ENCODE measurements at regions not wholly inside any gene's neighbourhood (a gene's known extent, or its start where the extent isn't known, plus 50 kb on each side); places are given as distances from the start of the nearest gene placed in this dataset.
A peak's percentile ranks its signal among the peaks of the same experiment; 100 is the strongest.

DNA sequence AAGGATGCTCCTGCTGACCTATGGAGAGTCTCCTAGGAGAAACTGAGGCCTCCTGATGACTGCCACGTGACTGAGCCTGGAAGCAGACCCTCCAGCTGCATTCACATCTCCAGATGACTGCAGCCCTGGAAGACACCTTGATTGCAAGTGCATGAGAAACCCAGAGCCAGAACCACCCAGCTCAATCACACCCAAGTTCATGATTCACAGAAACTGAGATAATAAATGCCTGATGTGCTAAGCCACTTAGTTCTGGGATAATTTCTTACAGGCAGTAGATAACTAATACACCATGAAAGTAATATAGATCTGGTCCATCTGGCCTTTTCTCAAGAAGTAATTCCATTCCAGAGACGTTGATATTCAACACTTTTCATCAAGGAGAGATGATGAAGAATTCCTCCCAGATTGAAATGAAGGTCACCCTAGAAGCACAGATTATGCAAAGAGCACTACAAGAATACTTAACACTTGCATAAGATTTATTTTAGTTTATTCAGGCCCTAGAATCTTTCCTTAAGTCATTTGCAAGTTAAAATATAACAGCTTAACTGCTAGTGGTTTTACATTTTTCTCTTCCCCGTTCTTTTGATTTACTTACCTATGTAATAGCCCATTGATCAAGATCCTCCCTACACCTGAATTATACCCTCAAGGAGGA is 208.2 kb upstream of the INHBA start:
- DNase-seq, result no peak

GRCh38 chr7:41907444-41907843 is 204.6 kb upstream of the INHBA start:
- DNase-seq, result no peak

- no peak for DNase-seq
These were observed 197.6 kb upstream of the INHBA start for GRCh38 chr7:41900532-41900931.

- DNase-seq, result no peak
These were observed 197.0 kb upstream of the INHBA start for GRCh38 chr7:41899823-41900433.

DNA sequence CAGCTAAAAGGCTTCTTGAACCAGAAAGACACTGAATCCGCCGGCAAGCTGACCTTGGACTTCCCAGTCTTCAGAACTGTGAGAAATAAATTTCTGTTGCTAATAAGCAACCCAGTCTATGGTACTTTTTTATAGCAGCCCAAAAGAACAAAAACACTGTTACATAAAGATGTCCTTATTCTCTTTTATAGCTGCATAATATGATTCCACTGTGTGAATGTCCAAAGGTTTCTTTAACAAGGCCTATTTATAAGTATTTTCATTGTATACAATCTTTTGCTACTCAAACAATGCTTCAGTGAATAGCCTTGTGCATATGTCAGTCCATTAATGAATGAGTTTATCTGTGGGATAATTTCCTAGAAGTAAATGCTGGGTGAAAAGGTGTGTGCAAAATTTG is 190.8 kb upstream of the INHBA start:
- DNase-seq, result no peak

- DNase-seq, result no peak
These were observed 189.6 kb upstream of the INHBA start for GRCh38 chr7:41892356-41893100.

DNA sequence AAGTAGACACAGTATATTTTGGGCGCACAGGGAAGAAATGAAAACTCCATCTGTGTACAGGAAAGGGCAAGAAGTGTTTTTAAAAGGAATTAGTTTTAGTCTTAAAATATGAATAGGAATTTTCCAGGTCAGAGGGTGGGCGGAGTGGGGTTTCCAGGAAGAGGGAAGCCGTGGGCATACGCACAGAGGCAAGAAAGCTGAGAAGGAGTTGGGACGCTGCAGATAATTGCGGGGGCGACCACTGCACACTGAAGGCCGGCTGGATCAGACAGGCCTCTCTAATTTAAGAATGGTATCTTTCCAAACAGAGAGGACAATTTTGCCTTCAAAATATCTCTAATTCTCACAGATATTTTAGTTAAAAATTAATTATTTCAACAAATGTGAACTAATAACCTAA is 189.1 kb upstream of the INHBA start:
- DNase-seq, result no peak

- DNase-seq, result no peak
These were observed 187.9 kb upstream of the INHBA start for GRCh38 chr7:41890631-41891274.

DNA sequence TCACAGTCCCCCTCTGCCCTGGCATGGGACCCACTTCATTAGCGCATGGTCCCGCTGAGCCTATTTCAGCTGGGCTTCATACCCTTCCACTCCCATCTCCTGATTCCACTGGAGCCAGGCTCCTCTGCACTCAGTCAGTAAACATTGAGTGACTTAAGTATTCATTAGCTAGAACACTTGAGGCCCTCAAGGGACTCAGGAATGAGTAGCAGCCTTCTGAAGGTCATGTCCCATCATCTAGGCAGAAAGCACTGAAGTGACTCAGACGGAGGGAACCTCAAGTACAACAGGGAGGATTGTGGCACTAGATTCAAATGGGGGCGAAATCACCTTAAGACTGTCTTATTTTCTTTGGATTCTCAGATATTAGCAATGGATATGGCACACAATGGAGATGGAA is 186.6 kb upstream of the INHBA start:
- no peak for DNase-seq

GRCh38 chr7:41889040-41889439 is 186.2 kb upstream of the INHBA start:
- DNase-seq, result no peak

DNA sequence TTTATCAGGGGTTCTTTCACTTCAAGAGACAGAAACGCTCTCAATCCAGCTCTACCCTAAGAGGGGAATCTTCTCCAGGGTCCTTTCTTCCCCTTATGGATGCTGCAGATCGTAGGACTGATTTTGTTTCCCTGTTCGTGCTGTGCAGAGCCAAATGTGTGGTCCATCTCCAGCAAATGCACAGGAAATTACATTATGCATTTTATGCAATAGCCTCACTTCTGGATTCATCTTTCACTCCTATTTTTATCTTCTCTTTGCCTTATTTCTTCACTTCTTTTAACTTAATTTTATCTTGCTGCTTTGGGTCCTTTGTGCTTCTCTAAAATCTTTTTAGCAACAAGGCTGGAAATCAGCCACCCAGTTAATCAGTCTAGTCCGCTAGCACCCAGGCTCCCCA is 184.5 kb upstream of the INHBA start:
- no peak for DNase-seq

DNA sequence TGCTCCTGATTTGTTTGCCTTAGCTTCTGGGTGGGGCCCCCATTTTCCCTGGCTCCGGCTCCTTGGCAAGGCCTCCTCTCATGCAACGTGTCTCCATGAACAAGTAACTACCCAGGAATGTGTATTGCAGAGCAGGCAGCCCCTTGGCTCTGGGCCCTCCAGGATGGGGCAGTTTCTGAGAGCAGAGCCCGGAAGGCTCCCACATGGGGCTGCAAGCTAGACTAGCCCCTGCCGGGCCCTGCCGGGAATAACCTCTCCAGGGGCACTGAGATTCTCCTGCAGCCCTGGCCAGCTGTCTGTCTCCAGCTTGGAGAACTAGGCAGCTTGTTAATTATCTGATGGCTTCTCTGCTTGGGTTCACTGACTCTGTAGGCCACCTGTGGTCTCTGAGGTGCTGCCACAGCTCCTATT is 184.0 kb upstream of the INHBA start:
- DNase-seq, result no peak

- DNase-seq, result no peak
These were observed 183.5 kb upstream of the INHBA start for GRCh38 chr7:41886262-41886900.

DNA sequence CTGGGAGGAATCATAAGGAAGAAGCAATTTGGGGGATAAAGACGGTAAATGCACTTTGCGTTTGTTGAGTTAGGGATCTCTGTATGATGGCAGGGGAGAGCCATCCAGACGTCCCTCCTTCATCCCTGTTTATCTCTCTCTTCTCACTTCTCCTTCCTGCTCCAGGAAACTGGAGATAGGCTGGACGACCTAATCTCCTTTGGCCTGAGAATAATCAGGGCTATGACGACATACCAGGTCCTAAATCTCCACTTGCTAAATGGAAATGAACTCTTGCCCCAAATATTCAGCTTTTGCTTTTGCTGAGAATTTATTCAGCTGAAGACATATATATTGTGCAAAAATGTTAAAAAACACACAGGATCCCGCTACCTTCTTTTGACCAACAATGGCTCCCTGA is 182.9 kb upstream of the INHBA start:
- no peak for DNase-seq

GRCh38 chr7:41885078-41885477 is 182.2 kb upstream of the INHBA start:
- no peak for DNase-seq

DNA sequence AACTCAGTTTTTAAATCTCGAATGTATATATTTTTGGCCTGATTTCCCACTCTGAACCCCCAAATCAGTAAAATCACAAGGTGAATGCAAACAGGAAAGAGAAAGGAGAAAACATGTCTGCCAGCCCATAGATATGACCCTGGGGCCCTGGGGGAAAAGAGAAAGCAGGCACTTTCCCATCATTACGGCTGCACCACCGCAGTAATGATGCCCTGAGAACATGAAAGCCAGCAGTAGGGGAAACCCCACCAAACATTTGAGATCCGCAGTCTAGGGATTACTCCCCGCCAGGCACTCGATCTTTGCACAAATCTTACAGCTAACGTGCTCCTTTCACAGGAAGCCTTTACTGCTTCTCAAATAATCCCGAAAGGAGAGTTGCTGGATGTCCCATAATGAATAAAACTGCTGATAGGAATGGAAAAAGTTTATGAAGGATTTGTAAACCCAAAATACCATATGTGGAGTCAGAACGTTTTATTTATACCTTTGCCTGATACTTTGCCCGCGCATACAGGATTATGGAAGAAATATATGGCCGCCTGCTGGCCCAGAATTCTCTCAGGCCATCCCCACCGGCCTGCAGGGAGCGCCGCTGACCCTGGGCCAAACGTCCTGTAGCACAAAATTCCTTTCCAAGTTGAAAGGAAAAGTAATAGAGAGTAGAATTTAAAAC is 180.0 kb upstream of the INHBA start:
- no peak for DNase-seq

- DNase-seq, result no peak
These were observed 179.4 kb upstream of the INHBA start for GRCh38 chr7:41882256-41882655.

DNA sequence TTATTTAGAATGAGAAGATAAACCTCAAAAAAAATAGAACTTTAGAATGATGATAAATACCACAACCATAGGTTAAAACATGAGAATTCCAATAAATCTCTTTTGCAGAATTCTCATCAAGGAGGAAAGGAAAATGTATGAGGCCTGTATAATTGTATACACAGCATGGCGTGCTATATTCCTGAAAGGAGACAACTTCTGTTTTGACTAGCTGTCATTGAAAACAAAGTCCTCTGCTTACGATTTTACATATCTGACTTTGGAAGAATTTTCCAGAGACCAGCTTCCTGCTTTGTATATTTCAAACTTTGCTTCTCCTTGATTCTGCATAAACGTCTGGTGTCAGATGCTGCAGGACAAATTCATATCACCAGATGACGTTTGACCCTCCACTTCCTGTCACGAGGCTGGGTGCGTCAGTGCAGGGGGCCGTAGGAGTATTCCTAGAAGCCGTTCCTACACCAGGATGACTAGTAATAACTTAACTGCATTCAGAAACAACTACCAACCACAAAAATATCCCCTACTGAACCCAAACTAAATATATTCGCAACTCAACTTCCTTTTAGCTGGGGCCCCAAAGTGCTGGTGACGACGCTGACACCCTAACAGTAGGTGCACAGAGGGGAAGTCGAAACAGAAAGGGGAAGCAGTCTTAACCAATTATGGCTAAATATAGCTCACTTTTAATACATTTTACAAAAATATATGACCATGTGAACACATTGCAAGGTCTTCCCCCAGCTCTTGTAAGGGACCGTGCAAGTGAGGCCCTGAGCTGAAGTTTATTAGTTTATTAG is 178.6 kb upstream of the INHBA start:
- peak; percentile 80 for DNase-seq

- DNase-seq, result no peak
These were observed 177.2 kb upstream of the INHBA start for GRCh38 chr7:41880107-41880506.

- no peak for DNase-seq
These were observed 176.5 kb upstream of the INHBA start for GRCh38 chr7:41879403-41879802.

Data from stimulated activated CD8-positive, alpha-beta memory T cell treated with anti-CD3 and anti-CD28 coated beads, Interleukin-4, amount 100 ng/mL, for 48 hours (primary cell).